ENCODE measurements at regions not wholly inside any gene's neighbourhood (a gene's known extent, or its start where the extent isn't known, plus 50 kb on each side); places are given as distances from the start of the nearest gene placed in this dataset.

DNA sequence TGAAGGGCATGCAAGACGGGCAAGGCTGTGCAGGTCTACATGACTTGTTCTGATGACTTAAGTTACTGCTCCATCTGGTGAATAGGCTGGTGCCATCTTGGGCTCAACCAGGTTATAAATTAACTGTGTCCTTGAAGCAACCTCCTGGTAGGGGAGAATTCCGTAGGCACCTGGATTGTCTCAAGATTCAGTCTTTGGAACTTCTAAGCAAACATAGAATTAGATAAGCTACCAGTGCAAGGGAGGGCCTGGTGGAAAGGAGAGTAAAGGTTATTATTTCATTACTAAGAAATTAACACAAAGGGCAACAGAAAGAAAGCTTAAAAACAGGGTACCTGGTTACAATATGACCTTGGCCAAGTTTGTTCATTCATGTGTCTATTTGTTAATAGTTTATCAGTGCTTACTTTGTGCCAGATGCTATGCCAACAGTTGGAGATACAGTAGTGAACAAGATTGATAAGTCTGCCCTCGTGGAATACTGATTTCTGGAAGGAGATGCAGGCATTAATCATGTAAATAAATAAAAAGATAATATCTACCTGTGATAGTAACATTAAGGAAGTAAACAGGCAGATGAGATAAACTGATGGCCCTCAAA, 107.0 kb upstream of the PALS2 start:
- no peak for DNase-seq (ENCODE audit: extremely low read depth, low read depth)
- no peak for TF ChIP-seq CTCF (IDR thresholded peaks at IDR 0.05; ENCODE audit: low read depth, low read length)

GRCh38 chr7:24469118-24469517, 104.1 kb upstream of the PALS2 start:
- no peak for TF ChIP-seq CTCF (IDR thresholded peaks at IDR 0.05; ENCODE audit: low read depth, low read length)
- no peak for DNase-seq (ENCODE audit: extremely low read depth, low read depth)

- TF ChIP-seq CTCF (IDR thresholded peaks at IDR 0.05; ENCODE audit: low read depth, low read length): no peak
- no peak for DNase-seq (ENCODE audit: extremely low read depth, low read depth)
Measured at GRCh38 chr7:24472093-24472492, 101.2 kb upstream of the PALS2 start.

- no peak for TF ChIP-seq CTCF (IDR thresholded peaks at IDR 0.05; ENCODE audit: low read depth, low read length)
- DNase-seq (ENCODE audit: extremely low read depth, low read depth): no peak
Measured at GRCh38 chr7:24475166-24475961, 97.9 kb upstream of the PALS2 start.

DNA sequence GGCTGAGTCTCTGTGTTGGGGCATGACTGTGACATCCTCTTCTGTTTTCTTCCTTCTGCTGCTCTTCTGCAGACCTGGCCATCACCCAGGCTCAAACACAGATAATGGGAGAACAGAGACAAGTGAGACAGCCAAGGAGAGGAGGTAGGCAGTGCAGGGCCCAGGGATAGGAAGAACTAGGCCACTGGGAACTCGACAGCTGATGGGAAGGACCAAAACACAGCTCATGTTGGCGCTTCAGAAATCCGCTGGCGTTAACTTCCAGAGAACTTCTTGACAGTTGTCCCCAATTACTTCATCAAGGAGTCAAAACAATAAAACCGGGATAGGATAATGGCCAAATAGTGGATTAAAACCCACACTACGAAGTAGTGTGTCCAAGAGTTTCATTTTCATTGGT, 97.0 kb upstream of the PALS2 start:
- TF ChIP-seq CTCF (IDR thresholded peaks at IDR 0.05; ENCODE audit: low read depth, low read length): no peak
- no peak for DNase-seq (ENCODE audit: extremely low read depth, low read depth)

DNA sequence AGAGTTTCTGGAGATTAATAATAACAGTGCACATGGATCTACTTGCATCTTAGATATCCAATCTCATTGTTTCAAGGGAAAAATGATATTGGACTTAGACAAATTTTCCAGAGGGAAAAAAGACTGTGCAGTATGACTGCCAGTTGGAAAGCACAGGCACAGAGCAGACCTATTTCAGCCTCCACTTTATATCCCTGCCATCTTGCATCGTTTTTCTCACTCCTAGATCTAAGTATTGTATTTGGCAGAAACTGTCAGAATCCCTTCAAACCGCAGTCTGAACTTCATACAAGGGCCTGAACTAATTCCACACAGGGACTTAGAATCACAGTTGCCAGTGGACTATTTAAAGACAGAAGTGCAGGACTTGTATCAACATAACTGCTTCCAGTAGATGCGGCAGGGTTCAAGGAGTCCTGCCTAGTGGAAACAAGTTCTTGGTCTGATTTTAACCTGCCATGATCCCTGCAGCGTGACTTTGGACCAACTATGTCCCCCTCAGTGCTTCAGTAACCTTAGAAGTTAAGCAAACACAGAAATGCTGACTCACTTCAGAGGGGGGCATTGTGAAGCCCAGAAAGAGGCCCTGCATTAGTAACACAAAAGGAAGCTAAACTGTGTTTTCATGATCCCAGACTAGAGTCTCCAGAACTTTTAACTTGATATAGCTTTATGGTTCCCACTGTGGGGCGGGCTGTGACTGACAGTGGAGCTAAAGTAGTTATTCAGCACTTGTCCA, 95.7 kb upstream of the PALS2 start:
- DNase-seq (ENCODE audit: extremely low read depth, low read depth): peak; percentile 43

More for the DNA sequence above, 95.7 kb upstream of the PALS2 start:
- TF ChIP-seq CTCF (IDR thresholded peaks at IDR 0.05; ENCODE audit: low read depth, low read length): no peak

Measured in AG09319 (cell line).